Thymus (tissue), 11 donors: ENCODE measurements at regions not wholly inside any gene's neighbourhood (a gene's known extent, or its start where the extent isn't known, plus 50 kb on each side); places are given as distances from the start of the nearest gene placed in this dataset.
"Not testable (repeated sequence)": the region's sequence is repeated elsewhere in the genome, so short reads cannot be mapped to it uniquely, and the experiment has no call there.

Source experiments
- DNase-seq, 9 donors: peaks; one replicate each; pipeline ENCODE4 v3.0.0-alpha.2; 2013; ENCODE audit warnings: low spot score in 9 of 9, low read depth in 6 of 9, missing footprints in 1 of 9
- H3K27ac ChIP-seq, 2 donors: one replicate each; pipeline ENCODE4 v1.5.1; 2013; ENCODE audit warnings: control low read depth in 1 of 2, low read depth in 1 of 2, low read length in 1 of 2, mild to moderate bottlenecking in 1 of 2, moderate library complexity in 1 of 2
- H3K27me3 ChIP-seq, 2 donors: one replicate each; pipeline ENCODE4 v1.5.1; 2013; ENCODE audit warnings: low read length in 1 of 2; ENCODE audit not compliant: control insufficient read depth in 2 of 2, insufficient read depth in 1 of 2
- H3K36me3 ChIP-seq, 2 donors: one replicate each; pipeline ENCODE4 v1.5.1; 2013; ENCODE audit warnings: low read length in 1 of 2, mild to moderate bottlenecking in 1 of 2, moderate library complexity in 1 of 2; ENCODE audit not compliant: control insufficient read depth in 2 of 2, insufficient read depth in 2 of 2
- H3K4me1 ChIP-seq, 2 donors: one replicate each; pipeline ENCODE4 v1.5.1; 2013; ENCODE audit warnings: low read length in 2 of 2; ENCODE audit not compliant: control insufficient read depth in 2 of 2, insufficient read depth in 2 of 2
- H3K4me3 ChIP-seq, 2 donors: one replicate each; pipeline ENCODE4 v1.5.1; 2013; ENCODE audit warnings: low read length in 2 of 2, control low read depth in 1 of 2, mild to moderate bottlenecking in 1 of 2
- H3K9me3 ChIP-seq, 2 donors: one replicate each; pipeline ENCODE4 v1.5.1; 2013; ENCODE audit warnings: low read length in 1 of 2, mild to moderate bottlenecking in 1 of 2; ENCODE audit not compliant: control insufficient read depth in 2 of 2, insufficient read depth in 1 of 2
- WGBS: extraction: QIAGEN DNeasy Blood & Tissue Kit; methylation state at CpG from one replicate; pipeline ENCODE4 v1.1.7; 2013; 5-methylcytosine and 5-hydroxymethylcytosine counted together
- donor health status: healthy.

- H3K9me3 ChIP-seq = peaks cover 1 to 11% of the 10 kb centered on the region in 2 donors
- not testable (repeated sequence) for H3K4me1 ChIP-seq, H3K4me3 ChIP-seq, H3K27me3 ChIP-seq, H3K36me3 ChIP-seq, H3K27ac ChIP-seq, DNase-seq
- WGBS = 93% methylated on average over 15 of the region's 17 CpGs
Observed at GRCh38 chr2:91501481-91502080, 2810.1 kb downstream of the RPIA start.

- H3K4me1 ChIP-seq, H3K4me3 ChIP-seq, H3K36me3 ChIP-seq, H3K27me3 ChIP-seq, H3K27ac ChIP-seq, DNase-seq: not testable (repeated sequence)
- peaks cover 1 to 11% of the 10 kb centered on the region in 2 donors for H3K9me3 ChIP-seq
- 83% methylated on average over 7 of the region's 8 CpGs for WGBS
Observed at GRCh38 chr2:91503572-91503958, 2812.1 kb downstream of the RPIA start.

- H3K27ac ChIP-seq, DNase-seq, H3K4me3 ChIP-seq, H3K4me1 ChIP-seq, H3K27me3 ChIP-seq, H3K36me3 ChIP-seq: not testable (repeated sequence)
- peaks cover 1 to 11% of the 10 kb centered on the region in 2 donors for H3K9me3 ChIP-seq
- WGBS = 97% methylated on average over 13 of the region's 13 CpGs
Observed at GRCh38 chr2:91503959-91504741, 2812.7 kb downstream of the RPIA start.

GRCh38 chr2:91508816-91509215 lies 2817.3 kb downstream of the RPIA start:
- H3K27ac ChIP-seq, H3K4me1 ChIP-seq, H3K4me3 ChIP-seq, H3K36me3 ChIP-seq, H3K9me3 ChIP-seq, DNase-seq, H3K27me3 ChIP-seq: not testable (repeated sequence)
- 98% methylated on average over 3 of the region's 4 CpGs for WGBS

- 55% methylated on average over 3 of the region's 4 CpGs for WGBS
Observed at GRCh38 chr2:91509276-91509675, 2817.8 kb downstream of the RPIA start.

GRCh38 chr2:91511166-91511565 lies 2819.7 kb downstream of the RPIA start:
- not testable (repeated sequence) for DNase-seq, H3K27ac ChIP-seq, H3K27me3 ChIP-seq, H3K9me3 ChIP-seq, H3K4me1 ChIP-seq, H3K4me3 ChIP-seq, H3K36me3 ChIP-seq
- 96% methylated on average over 2 of the region's 2 CpGs for WGBS

More at GRCh38 chr2:91509276-91509675, 2817.8 kb downstream of the RPIA start:
- not testable (repeated sequence) for H3K4me1 ChIP-seq, H3K27me3 ChIP-seq, H3K27ac ChIP-seq, H3K9me3 ChIP-seq, H3K36me3 ChIP-seq, DNase-seq, H3K4me3 ChIP-seq

GRCh38 chr2:91515966-91516365 lies 2824.5 kb downstream of the RPIA start:
- H3K4me1 ChIP-seq, DNase-seq, H3K9me3 ChIP-seq, H3K4me3 ChIP-seq, H3K36me3 ChIP-seq, H3K27ac ChIP-seq, H3K27me3 ChIP-seq: not testable (repeated sequence)
- 99% methylated on average over 2 of the region's 3 CpGs for WGBS

GRCh38 chr2:91516669-91517068 lies 2825.2 kb downstream of the RPIA start:
- not testable (repeated sequence) for DNase-seq, H3K4me3 ChIP-seq, H3K27ac ChIP-seq, H3K36me3 ChIP-seq, H3K27me3 ChIP-seq, H3K4me1 ChIP-seq, H3K9me3 ChIP-seq
- WGBS = over 99% methylated on average over 6 of the region's 6 CpGs

GRCh38 chr2:91517846-91518245 lies 2826.4 kb downstream of the RPIA start:
- H3K27ac ChIP-seq, H3K4me3 ChIP-seq, H3K9me3 ChIP-seq, H3K27me3 ChIP-seq, DNase-seq, H3K36me3 ChIP-seq, H3K4me1 ChIP-seq: not testable (repeated sequence)
- WGBS = 88% methylated on average over 1 of the region's 1 CpG
